Esophagus (tissue), 2 donors: ENCODE measurements at regions not wholly inside any gene's neighbourhood (a gene's known extent, or its start where the extent isn't known, plus 50 kb on each side); places are given as distances from the start of the nearest gene placed in this dataset.
"Not testable (repeated sequence)": the region's sequence is repeated elsewhere in the genome, so short reads cannot be mapped to it uniquely, and the experiment has no call there.

Experiments
- H3K27ac ChIP-seq, 2 donors: one replicate each; pipeline ENCODE4 v1.5.1; 2013; ENCODE audit warnings: low read depth in 2 of 2, mild to moderate bottlenecking in 2 of 2, inconsistent platforms in 1 of 2, low read length in 1 of 2, moderate library complexity in 1 of 2
- H3K27me3 ChIP-seq, 2 donors: one replicate each; pipeline ENCODE4 v1.6.1; 2013; ENCODE audit warnings: low read length in 2 of 2, control low read depth in 1 of 2, mild to moderate bottlenecking in 1 of 2; ENCODE audit not compliant: insufficient read depth in 2 of 2, control insufficient read depth in 1 of 2
- H3K36me3 ChIP-seq, 2 donors: one replicate each; pipeline ENCODE4 v1.6.1; 2013; ENCODE audit warnings: low read length in 1 of 2; ENCODE audit not compliant: control insufficient read depth in 2 of 2, insufficient read depth in 2 of 2
- H3K4me1 ChIP-seq, 2 donors: one replicate each; pipeline ENCODE4 v1.6.1; 2013; ENCODE audit warnings: low read length in 1 of 2; ENCODE audit not compliant: control insufficient read depth in 2 of 2, insufficient read depth in 2 of 2
- H3K4me3 ChIP-seq, 2 donors: one replicate each; pipeline ENCODE4 v1.5.1; 2013; ENCODE audit warnings: low read length in 2 of 2, mild to moderate bottlenecking in 2 of 2, low read depth in 1 of 2, moderate library complexity in 1 of 2
- H3K9me3 ChIP-seq, 2 donors: one replicate each; pipeline ENCODE4 v1.6.1; 2013; ENCODE audit warnings: mild to moderate bottlenecking in 2 of 2, low read depth in 1 of 2, low read length in 1 of 2, moderate library complexity in 1 of 2; ENCODE audit not compliant: control insufficient read depth in 2 of 2, insufficient read depth in 1 of 2
- WGBS, 2 donors: extraction: QIAGEN DNeasy Blood & Tissue Kit; methylation state at CpG; one replicate each; pipeline ENCODE4 v1.1.7; 2013; 5-methylcytosine and 5-hydroxymethylcytosine counted together
- donor health status: healthy with polysubstance abuse.
- donor health status: Bipolar disorder and iron deficiency.

DNA sequence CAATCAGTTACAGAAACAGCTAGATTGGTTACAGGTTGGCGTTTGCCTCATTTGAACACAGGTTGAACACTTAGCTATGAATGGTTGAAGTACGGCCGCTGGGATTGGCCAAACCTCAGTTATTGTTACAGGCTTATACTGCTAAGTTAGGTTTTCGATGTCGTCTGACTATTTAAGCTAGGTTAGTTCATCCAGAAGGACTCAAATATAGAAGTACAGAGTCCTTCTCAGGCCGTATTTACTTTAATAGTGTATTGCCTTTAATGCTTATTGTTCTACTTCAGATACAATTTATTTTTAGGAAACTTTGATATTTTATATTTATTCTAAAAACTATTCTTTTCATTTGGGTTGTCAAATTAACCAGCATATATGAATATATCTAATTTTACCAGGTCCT lies 334.7 kb downstream of the FAT4 start:
- Histone ChIP-seq H3K4me1 (no peaks in the 10 kb centered on the region), H3K27me3 (no peaks in the 10 kb centered on the region), H3K36me3 (no peaks in the 10 kb centered on the region), H3K4me3 (no peak overlapping the region), H3K27ac (no peak overlapping the region), H3K9me3 (no peaks in the 10 kb centered on the region)
- WGBS, 2 donors = 88 to 92% methylated on average over 6 of the region's 6 CpGs

DNA sequence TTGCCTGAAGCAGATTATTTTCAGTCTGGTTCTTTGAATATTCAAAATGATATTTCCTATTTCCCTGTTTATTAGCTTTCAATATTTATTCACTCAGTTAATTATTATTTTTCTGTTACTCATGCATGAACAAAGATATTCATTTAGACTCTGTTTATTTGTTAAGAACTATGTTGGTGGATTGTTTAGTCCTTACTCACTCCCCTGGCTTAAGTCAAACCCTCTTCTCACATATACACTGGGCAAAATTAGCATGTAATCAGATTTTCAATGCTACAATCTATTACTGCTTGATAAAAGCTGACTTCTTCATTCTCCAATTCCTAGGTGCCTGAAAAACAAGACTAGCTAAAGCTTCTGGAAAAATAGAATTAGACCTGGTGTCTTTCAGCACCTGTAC lies 335.8 kb downstream of the FAT4 start:
- Histone ChIP-seq H3K27me3 (peaks cover 0 to 2% of the 10 kb centered on the region in 2 donors), H3K36me3 (no peaks in the 10 kb centered on the region), H3K4me1 (no peaks in the 10 kb centered on the region), H3K4me3 (no peak overlapping the region), H3K9me3 (no peaks in the 10 kb centered on the region), H3K27ac (no peak overlapping the region)

DNA sequence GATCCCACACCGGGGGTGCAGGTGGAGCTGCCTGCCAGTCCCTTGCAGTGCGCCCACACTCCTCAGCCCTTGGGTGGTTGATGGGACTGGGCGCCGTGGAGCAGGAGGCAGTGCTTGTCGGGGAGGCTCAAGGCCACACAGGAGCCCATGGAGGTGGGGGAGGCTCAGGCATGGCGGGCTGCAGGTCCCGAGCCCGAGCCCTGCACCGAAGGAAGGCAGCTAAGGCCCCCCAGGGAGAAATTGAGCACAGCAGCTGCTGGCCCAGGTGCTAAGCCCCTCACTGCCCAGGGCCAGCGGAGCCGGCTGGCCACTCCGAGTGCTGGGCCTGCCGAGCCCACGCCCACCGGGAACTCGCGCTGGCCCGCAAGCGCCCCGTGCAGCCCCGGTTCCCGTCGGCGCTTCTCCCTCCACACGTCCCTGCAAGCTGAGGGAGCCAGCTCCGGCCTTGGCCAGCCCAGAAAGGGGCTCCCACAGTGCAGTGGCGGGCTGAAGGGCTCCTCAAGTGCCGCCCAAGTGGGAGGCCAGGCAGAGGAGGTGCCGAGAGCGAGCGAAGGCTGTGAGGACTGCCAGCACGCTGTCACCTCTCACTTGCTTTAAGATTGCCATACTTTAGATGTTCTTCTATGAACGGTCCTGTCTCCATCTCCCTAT lies 337.1 kb downstream of the FAT4 start:
- H3K27ac ChIP-seq, H3K27me3 ChIP-seq, H3K4me1 ChIP-seq, H3K4me3 ChIP-seq, H3K36me3 ChIP-seq, H3K9me3 ChIP-seq: not testable (repeated sequence)
- WGBS, 2 donors = 96 to 97% methylated on average over 33 of the region's 33 CpGs

DNA sequence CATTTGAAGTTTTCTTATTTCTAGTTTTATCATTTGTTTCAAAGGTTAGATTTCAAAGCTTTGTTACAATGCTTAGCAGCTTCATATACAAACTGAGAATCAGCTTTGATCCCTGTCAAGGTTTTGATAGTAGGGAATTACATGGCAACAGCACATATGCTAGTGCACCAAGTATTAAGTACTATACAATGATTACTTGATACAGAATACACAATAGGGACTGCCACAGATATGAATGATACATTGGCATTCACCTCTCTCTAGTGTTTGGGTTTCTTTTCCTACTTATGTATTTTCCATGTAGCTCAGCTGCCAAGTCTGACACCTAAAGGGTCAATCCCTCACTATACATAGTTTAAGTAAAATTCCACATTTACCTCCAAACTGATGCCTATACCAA lies 344.0 kb downstream of the FAT4 start:
- H3K36me3 ChIP-seq = no peaks in the 10 kb centered on the region
- H3K4me3 ChIP-seq = no peak overlapping the region
- no peak overlapping the region for H3K27ac ChIP-seq
- H3K27me3 ChIP-seq = peaks cover 0 to 2% of the 10 kb centered on the region in 2 donors
- no peaks in the 10 kb centered on the region for H3K4me1 ChIP-seq
- no peaks in the 10 kb centered on the region for H3K9me3 ChIP-seq

DNA sequence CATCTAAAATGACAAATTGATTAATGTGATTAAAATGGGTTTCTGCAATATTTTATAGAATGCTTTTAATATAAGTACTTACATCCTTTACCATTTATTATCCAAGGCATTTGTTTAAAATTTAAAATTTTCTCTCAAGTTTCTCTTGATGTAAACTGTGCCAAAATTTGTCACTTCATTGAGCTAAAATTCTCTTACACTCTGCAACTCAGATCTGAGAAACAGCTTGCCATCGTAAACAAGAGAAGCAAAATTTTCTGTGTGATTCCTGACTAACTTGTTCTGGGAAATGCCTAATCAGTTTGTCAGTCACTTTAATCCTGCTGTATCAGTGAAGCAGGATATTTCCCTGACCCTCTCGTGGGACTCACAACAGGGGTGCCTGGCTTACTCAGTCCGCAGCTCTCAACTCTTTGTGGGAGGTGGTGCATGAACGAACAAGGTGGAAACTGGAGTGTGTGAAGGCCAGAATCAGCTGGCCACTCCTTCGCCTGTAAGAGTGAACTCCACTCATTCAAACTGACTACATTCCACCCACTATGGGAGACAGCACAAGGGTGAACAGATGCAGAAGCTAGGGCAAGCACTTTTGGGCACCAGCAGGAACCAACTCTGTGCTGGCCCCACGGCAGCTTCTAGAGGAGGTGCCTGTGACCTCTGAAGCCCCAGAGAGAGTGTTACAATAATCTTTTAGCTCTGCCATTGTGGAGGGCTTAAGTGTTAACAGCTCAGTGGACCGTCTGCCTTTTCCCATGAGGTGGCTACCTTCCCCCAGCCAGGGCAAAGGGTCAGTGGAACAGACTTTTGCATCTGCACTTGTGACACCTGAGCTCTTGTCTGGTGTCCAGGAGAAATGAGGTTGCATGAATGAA lies 349.4 kb downstream of the FAT4 start:
- WGBS, 2 donors = 67 to 78% methylated on average over 7 of the region's 7 CpGs
- no peaks in the 10 kb centered on the region for H3K27me3 ChIP-seq
- H3K4me1 ChIP-seq = peaks cover 0 to 2% of the 10 kb centered on the region in 2 donors
- no peaks in the 10 kb centered on the region for H3K9me3 ChIP-seq
- no peak overlapping the region for H3K4me3 ChIP-seq
- no peaks in the 10 kb centered on the region for H3K36me3 ChIP-seq
- H3K27ac ChIP-seq = no peak overlapping the region

DNA sequence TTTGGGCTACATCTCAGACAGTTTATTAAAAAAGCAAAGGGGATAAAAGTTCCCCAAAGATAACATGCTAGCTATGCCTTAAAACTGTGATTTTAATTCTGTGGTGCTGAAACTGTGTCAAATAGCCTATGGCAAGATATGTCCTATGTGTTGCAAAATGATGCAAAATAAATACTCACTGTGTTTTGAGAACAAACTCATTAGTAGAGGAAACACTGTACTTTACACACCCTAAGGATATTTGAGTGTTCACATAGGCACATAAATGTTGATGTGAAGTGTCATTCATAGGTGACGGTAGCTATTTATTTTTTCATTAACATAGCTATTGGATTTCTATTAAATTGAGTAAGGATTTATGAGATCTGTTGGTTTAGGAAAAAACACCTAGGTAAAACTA lies 351.9 kb downstream of the FAT4 start:
- 60 to 68% methylated on average over 1 of the region's 1 CpG for WGBS, 2 donors
- Histone ChIP-seq H3K36me3 (no peaks in the 10 kb centered on the region), H3K27ac (no peak overlapping the region), H3K4me3 (no peak overlapping the region), H3K9me3 (no peaks in the 10 kb centered on the region), H3K4me1 (peaks cover 0 to 2% of the 10 kb centered on the region in 2 donors), H3K27me3 (no peaks in the 10 kb centered on the region)

DNA sequence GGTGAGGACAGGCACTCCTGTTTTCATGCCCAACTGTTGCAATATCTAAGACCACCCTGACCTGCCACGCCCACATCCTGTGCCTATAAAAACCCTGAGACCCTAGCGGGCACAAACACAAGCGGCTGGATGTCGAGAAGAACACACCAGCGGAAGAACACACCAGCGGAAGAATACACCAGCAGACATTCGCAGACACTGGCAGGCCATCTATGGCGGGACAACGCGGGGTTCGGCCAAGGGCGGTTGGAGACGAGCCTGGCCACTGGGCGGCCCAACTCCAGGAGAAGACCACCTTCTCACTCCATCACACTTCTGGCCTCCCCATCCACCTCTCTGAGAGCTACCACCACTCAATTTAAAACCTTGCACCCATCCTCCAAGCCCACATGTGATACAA lies 361.4 kb downstream of the FAT4 start:
- 97% methylated on average over 14 of the region's 14 CpGs for WGBS, 2 donors
- no peaks in the 10 kb centered on the region for H3K36me3 ChIP-seq
- H3K4me1 ChIP-seq = no peaks in the 10 kb centered on the region
- no peaks in the 10 kb centered on the region for H3K9me3 ChIP-seq
- no peak overlapping the region for H3K27ac ChIP-seq
- H3K27me3 ChIP-seq = no peaks in the 10 kb centered on the region
- no peak overlapping the region for H3K4me3 ChIP-seq

DNA sequence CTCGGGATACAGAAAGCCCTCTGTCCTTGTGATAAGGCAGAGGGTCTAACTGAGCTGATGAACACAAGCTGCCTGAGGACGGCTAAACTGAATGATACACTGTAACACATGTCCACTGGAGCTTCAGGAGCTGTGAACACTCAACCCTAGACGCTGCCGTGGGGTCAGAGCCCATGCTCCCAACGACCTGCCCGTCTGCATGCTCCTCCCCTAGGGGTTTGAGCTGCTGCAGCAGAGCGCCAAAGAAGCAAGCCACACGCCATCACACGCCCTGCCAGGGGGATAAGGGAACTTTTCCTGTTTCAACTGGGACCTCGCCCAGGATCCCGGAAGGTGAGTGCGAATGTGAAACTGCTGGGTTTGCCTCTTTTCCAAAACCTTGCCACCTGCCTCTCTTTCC lies 361.8 kb downstream of the FAT4 start:
- no peaks in the 10 kb centered on the region for H3K4me1 ChIP-seq
- WGBS, 2 donors = 87 to 93% methylated on average over 12 of the region's 12 CpGs

DNA sequence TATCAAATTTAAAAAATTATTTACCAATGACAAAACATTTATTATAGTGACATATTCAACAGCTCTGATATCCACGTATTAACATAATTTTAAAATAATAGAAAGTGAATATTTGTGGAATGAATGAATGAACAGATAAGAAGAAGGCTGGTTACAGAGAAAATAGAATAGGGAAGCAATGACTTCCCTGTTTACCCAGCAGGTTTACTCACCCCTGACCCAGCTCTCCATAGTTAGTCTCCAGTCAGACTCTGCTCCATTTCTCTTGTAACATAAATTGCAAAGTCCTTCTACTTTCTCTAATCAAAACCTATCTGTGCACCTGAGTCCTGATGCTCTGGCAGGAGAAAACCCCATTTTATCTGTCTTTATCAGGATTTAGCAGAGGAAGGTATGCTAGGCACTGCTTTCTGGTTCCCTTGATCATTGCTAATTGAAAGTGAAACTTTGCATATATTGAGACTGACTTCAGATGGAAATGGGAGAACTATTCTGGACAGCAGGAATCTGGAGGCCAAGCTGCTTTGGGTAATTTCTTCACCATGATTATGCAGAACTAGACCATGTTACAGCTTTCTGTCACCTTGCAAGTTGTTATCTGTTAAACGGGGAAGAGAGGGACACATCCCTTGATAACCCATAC lies 363.0 kb downstream of the FAT4 start:
- Histone ChIP-seq H3K4me1 (no peaks in the 10 kb centered on the region), H3K4me3 (no peak overlapping the region), H3K27ac (no peak overlapping the region), H3K36me3 (no peaks in the 10 kb centered on the region), H3K9me3 (no peaks in the 10 kb centered on the region), H3K27me3 (no peaks in the 10 kb centered on the region)
- 71 to 90% methylated on average over 2 of the region's 2 CpGs for WGBS, 2 donors

More for the DNA sequence above, 361.8 kb downstream of the FAT4 start:
- Histone ChIP-seq H3K9me3 (no peaks in the 10 kb centered on the region), H3K4me3 (no peak overlapping the region), H3K36me3 (no peaks in the 10 kb centered on the region), H3K27me3 (no peaks in the 10 kb centered on the region), H3K27ac (no peak overlapping the region)
